Esophagus squamous epithelium (tissue), 5 donors: ENCODE measurements at regions not wholly inside any gene's neighbourhood (a gene's known extent, or its start where the extent isn't known, plus 50 kb on each side); places are given as distances from the start of the nearest gene placed in this dataset.
A peak's percentile ranks its signal among the peaks of the same experiment; 100 is the strongest.

Source experiments
- DNase-seq: peaks from one replicate; lab custom pipeline; 2025; lab: John Stamatoyannopoulos, UW
- H3K27ac ChIP-seq, 4 donors: fragments of 200-600 bp; sonication (generic); one replicate each; pipeline ENCODE4 v1.5.1; 2016 to 2019; ENCODE audit warnings: mild to moderate bottlenecking in 1 of 4
- H3K27me3 ChIP-seq, 4 donors: fragments of 200-600 bp; sonication (generic); 1 replicate in 3 of 4; 2 replicates in 1 of 4; pipeline versions ENCODE4 v1.5.1 to v1.6.0; 2017 to 2021; ENCODE audit warnings: antibody characterized with exemption in 1 of 4
- H3K36me3 ChIP-seq, 3 donors: fragments of 200-600 bp; sonication (generic); one replicate each; pipeline ENCODE4 v1.5.1; 2016 to 2019
- H3K4me1 ChIP-seq, 3 donors: fragments of 200-600 bp; sonication (generic); one replicate each; pipeline ENCODE4 v1.5.1; 2017 to 2019
- H3K4me3 ChIP-seq, 4 donors: fragments of 200-600 bp; sonication (generic); 1 replicate in 3 of 4; 2 replicates in 1 of 4; pipeline ENCODE4 v1.5.1; 2016 to 2019; ENCODE audit warnings: mild to moderate bottlenecking in 2 of 4, moderate library complexity in 1 of 4
- H3K9me3 ChIP-seq, 3 donors: fragments of 200-600 bp; sonication (generic); one replicate each; pipeline ENCODE4 v1.5.1; 2016 to 2019
- CTCF ChIP-seq, 6 experiments: fragments of 450-650 bp in 4 of 6; fragments of 200-600 bp in 2 of 6; sonication (generic) in 2 of 6; IDR thresholded peaks; one replicate each; pipeline ENCODE4 v1.5.1; 2016 to 2019; ENCODE audit warnings: antibody characterized with exemption in 6 of 6, mild to moderate bottlenecking in 4 of 6, moderate library complexity in 4 of 6
- POLR2A ChIP-seq, 4 donors: fragments of 450-650 bp; IDR thresholded peaks; one replicate each; pipeline ENCODE4 v1.6.1; 2017; ENCODE audit warnings: antibody characterized with exemption in 4 of 4, mild to moderate bottlenecking in 4 of 4, moderate library complexity in 3 of 4
- WGBS, 2 donors: methylation state at CpG; one replicate each; pipeline ENCODE4 v1.1.5; 2018; 5-methylcytosine and 5-hydroxymethylcytosine counted together
- intact Hi-C: fragments of 100-400 bp; cut with DNase I; formaldehyde crosslinking; loops from one replicate; pipeline ENCODE4 v1.15.0; 2022
- donor health status: DM: yes; HTN: yes; CAD: no.

- Histone ChIP-seq H3K36me3 (no peaks in the 10 kb centered on the region), H3K27ac (peak overlapping the region in 1 of 4 donors; percentile 28), H3K27me3 (no peaks in the 10 kb centered on the region), H3K9me3 (no peaks in the 10 kb centered on the region), H3K4me3 (no peak overlapping the region), H3K4me1 (peaks cover 0 to 11% (median 4%) of the 10 kb centered on the region in 3 donors)
- intact Hi-C loops: no loop called here
- TF ChIP-seq POLR2A (IDR thresholded peaks at IDR 0.05) (no peak), CTCF (IDR thresholded peaks at IDR 0.05) (no peak)
- no peak for DNase-seq
- WGBS, 2 donors: 75 to 77% methylated on average over 1 to 2 of the region's 4 CpGs
Observed at GRCh38 chr2:85954192-85954589, 65.4 kb upstream of the ST3GAL5 start.

- Histone ChIP-seq H3K4me3 (no peak overlapping the region), H3K27ac (no peak overlapping the region), H3K36me3 (no peaks in the 10 kb centered on the region), H3K4me1 (peaks cover 0 to 11% (median 4%) of the 10 kb centered on the region in 3 donors), H3K9me3 (no peaks in the 10 kb centered on the region), H3K27me3 (no peaks in the 10 kb centered on the region)
- intact Hi-C loops: no loop called here
- TF ChIP-seq CTCF (IDR thresholded peaks at IDR 0.05) (no peak), POLR2A (IDR thresholded peaks at IDR 0.05) (no peak)
- DNase-seq: no peak
- WGBS, 2 donors: 59 to 63% methylated on average over 4 to 5 of the region's 5 CpGs
Observed at GRCh38 chr2:85953476-85953875, 64.7 kb upstream of the ST3GAL5 start.

GRCh38 chr2:85952196-85952734 lies 63.5 kb upstream of the ST3GAL5 start:
- Histone ChIP-seq H3K9me3 (peaks cover 0 to 9% (median 0%) of the 10 kb centered on the region in 3 donors), H3K27ac (no peak overlapping the region), H3K4me1 (peaks cover 0 to 11% (median 4%) of the 10 kb centered on the region in 3 donors), H3K27me3 (no peaks in the 10 kb centered on the region), H3K4me3 (no peak overlapping the region), H3K36me3 (no peaks in the 10 kb centered on the region)
- 80 to 95% methylated on average over 8 of the region's 8 CpGs for WGBS, 2 donors
- intact Hi-C loops: no loop called here
- TF ChIP-seq CTCF (IDR thresholded peaks at IDR 0.05) (no peak), POLR2A (IDR thresholded peaks at IDR 0.05) (no peak)
- DNase-seq: no peak

GRCh38 chr2:85951351-85952067 lies 62.7 kb upstream of the ST3GAL5 start:
- TF ChIP-seq CTCF (IDR thresholded peaks at IDR 0.05): no peak
- no peak for TF ChIP-seq POLR2A (IDR thresholded peaks at IDR 0.05)
- 87 to 89% methylated on average over 7 to 10 of the region's 11 CpGs for WGBS, 2 donors
- no peaks in the 10 kb centered on the region for H3K27me3 ChIP-seq
- intact Hi-C loops: no loop called here
- no peak overlapping the region for H3K27ac ChIP-seq
- H3K4me3 ChIP-seq: no peak overlapping the region
- H3K36me3 ChIP-seq: no peaks in the 10 kb centered on the region
- DNase-seq: no peak
- H3K9me3 ChIP-seq: peaks cover 0 to 10% (median 0%) of the 10 kb centered on the region in 3 donors
- peaks cover 0 to 8% (median 4%) of the 10 kb centered on the region in 3 donors for H3K4me1 ChIP-seq

- Histone ChIP-seq H3K9me3 (peaks cover 0 to 10% (median 0%) of the 10 kb centered on the region in 3 donors), H3K4me1 (peaks cover 0 to 4% (median under 1%) of the 10 kb centered on the region in 3 donors), H3K27ac (no peak overlapping the region), H3K27me3 (no peaks in the 10 kb centered on the region), H3K36me3 (no peaks in the 10 kb centered on the region), H3K4me3 (no peak overlapping the region)
- WGBS, 2 donors: 87 to 96% methylated on average over 4 of the region's 4 CpGs
- TF ChIP-seq CTCF (IDR thresholded peaks at IDR 0.05) (no peak), POLR2A (IDR thresholded peaks at IDR 0.05) (no peak)
- intact Hi-C loops: no loop called here
- no peak for DNase-seq
Observed at GRCh38 chr2:85950743-85951142, 62.0 kb upstream of the ST3GAL5 start.
